Neural cell (in vitro differentiated cells): ENCODE measurements at regions not wholly inside any gene's neighbourhood (a gene's known extent, or its start where the extent isn't known, plus 50 kb on each side); places are given as distances from the start of the nearest gene placed in this dataset.

ENCODE experiments used
- EZH2 ChIP-seq: fragments of 200-600, 300-800 bp; shearing (Covaris generic), sonication (generic); IDR thresholded peaks from 2 replicates; pipeline ENCODE4 v1.6.1; 2014; ENCODE audit warnings: antibody characterized with exemption, low read length, borderline replicate concordance, mild to moderate bottlenecking; ENCODE audit not compliant: insufficient read depth, poor library complexity, severe bottlenecking
- TF ChIP-seq, protein P1 (sequence below): fragments of 450-650 bp; IDR thresholded peaks from 2 replicates; pipeline ENCODE4 v1.5.1; 2014; ENCODE audit warnings: antibody characterized with exemption, mild to moderate bottlenecking, moderate library complexity; ENCODE audit not compliant: poor library complexity, severe bottlenecking

DNA sequence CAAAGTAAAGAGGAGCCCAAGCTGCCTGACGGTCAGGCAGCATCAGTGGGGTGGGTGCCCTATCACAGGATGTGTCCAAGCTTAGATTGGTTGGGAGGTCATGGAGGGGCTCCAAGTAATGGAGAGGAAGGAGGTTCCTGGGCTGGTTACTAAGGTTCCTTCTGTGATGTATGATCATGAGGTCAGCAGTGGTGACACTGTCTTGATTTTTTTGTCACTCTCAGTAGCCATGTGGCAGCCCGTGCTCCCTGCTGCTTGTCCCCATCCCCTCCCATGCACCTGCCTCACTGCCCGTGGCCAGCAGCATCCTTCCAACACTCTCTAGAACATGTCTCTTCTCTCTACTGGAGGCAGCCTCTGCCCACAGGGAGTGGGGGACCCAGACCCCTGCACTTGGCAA, 261.7 kb downstream of the TLE3 start:
- TF ChIP-seq, protein P1, sequence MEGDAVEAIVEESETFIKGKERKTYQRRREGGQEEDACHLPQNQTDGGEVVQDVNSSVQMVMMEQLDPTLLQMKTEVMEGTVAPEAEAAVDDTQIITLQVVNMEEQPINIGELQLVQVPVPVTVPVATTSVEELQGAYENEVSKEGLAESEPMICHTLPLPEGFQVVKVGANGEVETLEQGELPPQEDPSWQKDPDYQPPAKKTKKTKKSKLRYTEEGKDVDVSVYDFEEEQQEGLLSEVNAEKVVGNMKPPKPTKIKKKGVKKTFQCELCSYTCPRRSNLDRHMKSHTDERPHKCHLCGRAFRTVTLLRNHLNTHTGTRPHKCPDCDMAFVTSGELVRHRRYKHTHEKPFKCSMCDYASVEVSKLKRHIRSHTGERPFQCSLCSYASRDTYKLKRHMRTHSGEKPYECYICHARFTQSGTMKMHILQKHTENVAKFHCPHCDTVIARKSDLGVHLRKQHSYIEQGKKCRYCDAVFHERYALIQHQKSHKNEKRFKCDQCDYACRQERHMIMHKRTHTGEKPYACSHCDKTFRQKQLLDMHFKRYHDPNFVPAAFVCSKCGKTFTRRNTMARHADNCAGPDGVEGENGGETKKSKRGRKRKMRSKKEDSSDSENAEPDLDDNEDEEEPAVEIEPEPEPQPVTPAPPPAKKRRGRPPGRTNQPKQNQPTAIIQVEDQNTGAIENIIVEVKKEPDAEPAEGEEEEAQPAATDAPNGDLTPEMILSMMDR = no peak
- TF ChIP-seq EZH2 = no peak
